Stimulated activated CD4-positive, alpha-beta T cell treated with anti-CD3 and anti-CD28 coated beads, Interleukin-1b, Interleukin-23, amount 100 ng/mL, for 48 hours (primary cell): ENCODE measurements at regions not wholly inside any gene's neighbourhood (a gene's known extent, or its start where the extent isn't known, plus 50 kb on each side); places are given as distances from the start of the nearest gene placed in this dataset.

Source experiments
- DNase-seq: peaks from one replicate; pipeline ENCODE4 v3.0.0-alpha.2; 2020

- no peak for DNase-seq
Measured at GRCh38 chr4:123288309-123289025, 108.1 kb upstream of the SPRY1 start.

DNA sequence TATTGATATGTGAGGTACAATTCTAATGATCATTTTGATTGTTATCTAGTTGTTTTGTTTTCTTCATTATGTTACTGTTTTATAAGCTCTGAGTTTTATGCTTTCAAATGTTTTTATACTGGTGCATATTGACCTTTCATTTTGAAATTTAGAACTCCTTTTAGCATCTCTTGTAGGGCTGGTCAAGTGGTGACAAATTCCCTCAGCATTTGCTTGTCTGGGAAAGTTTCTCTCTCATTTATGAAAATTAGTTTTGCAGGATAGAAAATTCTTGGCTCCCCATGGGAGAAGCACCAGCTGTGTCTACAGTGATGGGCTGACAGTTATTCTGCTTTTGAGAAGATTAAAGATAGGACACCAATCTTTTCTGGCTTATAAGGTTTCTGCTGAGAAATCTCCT is 105.3 kb upstream of the SPRY1 start:
- no peak for DNase-seq

- no peak for DNase-seq
Measured at GRCh38 chr4:123297836-123298235, 98.8 kb upstream of the SPRY1 start.

GRCh38 chr4:123298261-123298660 is 98.3 kb upstream of the SPRY1 start:
- DNase-seq, result no peak

DNA sequence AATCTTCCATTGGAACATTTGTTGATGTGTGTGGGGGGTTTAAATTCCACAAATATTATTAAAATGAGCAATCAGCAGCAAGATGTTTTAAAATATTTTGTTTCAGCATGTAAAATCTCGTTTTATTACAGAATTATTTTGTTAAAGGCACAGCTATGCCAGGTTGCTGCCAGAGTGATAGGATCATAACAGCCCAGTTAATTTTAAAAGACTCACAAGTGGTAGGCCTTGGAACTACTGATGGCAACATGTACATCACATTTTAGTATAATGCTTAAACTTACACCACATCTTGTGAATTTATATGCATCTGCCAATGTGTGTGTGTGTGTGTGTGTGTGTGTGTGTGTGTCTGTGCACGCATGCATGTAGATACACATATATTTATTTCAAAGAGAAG is 97.8 kb upstream of the SPRY1 start:
- no peak for DNase-seq

DNA sequence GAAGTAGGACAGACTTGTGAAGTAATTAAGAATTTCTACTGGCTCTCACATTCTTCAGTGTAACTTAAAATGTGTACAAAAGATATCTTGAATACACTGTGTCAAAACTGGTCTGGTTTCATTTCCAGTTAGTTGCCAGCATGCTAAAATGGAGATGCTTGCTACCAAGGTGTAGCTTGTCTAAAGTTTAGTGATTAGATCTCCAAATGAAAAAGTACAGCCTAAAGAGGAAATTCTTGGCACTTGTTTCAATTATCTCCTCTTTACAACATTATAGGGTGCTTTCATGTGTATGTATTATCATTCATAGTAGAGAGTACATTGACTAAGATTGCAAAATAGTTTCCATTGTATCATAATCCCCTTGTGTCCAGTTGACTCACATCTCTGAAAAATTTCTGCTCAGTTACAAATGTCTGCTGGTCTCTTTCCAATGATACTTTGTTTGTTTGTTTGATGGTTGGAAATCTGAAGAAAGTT is 97.3 kb upstream of the SPRY1 start:
- DNase-seq, result no peak

DNA sequence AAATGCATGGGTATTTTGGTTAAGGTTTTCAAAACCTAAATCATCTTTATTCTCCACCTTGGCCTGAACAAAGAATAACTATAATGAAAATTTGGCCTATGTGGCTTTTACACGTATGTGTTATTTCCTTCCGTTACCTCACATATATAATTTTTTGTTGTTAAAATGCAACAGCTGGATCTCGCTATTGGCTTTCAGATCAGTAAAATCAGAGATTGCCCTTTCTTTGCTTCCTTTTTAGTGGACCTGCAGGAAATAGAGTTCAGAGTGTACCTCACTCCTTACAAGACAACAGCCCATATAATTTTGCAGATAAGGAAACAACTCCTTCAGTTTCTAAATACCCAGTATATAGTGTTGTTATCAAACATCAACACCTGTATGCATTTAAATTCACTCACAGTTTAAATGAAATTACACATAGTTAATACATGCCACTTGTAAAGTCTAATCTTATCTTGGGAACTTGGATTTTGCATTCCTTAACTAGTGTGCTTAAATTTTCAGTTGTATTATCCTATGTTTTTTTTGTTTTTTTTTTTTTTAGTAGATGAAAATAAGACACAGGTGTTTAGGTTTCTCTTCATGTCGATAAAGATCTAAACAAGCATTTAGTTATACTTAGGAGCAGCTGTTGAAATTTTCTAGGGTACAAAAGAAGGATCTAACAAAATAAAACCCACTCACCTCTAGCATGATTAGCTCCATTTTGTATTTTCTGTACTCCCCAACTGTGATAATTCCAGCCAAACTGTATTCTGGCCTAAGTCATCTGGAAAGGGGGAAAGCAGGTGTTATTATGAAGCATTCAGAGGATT is 96.2 kb upstream of the SPRY1 start:
- DNase-seq, result no peak

- no peak for DNase-seq
Measured at GRCh38 chr4:123301923-123302322, 94.7 kb upstream of the SPRY1 start.

GRCh38 chr4:123304151-123304964 is 92.2 kb upstream of the SPRY1 start:
- no peak for DNase-seq

- DNase-seq, result no peak
Measured at GRCh38 chr4:123305736-123306135, 90.9 kb upstream of the SPRY1 start.

DNA sequence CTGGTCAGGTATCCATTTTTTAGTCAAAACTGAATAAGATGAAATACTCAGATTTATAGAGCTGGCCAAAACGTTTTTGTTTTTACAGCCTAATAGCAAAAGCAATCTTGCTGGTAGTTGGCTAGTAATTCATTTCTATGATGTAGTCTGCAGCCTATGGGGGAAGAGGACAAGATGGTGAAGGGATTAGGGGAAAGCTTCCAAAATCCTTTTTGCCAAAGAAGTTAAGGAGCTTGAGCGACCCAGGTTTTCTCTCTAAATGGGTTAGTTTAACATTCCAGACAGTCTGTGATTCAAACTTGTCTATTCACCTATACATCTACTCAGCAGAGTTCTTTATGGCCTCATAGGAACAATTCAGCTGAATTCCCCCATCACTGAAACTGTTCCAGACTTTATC is 89.8 kb upstream of the SPRY1 start:
- DNase-seq, result no peak

GRCh38 chr4:123308667-123309066 is 87.9 kb upstream of the SPRY1 start:
- no peak for DNase-seq

DNA sequence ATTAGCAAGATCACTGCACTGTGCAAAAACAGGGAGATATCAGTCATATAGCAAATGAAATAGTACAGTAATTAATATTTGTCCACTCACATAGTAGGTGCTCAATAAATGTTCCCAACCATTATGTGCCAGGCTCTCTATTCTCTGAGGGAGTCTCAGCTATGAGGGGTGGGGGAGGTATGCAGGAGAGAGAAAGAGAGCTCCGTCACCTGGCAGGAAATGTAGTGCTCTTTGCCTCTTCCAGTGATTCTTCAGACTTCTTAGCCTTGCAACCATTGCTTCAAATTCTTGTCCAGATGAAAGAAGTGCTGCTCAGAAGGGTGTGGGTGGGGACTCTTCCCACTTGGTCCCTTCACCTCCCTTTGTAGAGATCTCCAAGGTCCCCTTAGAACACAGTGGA is 84.5 kb upstream of the SPRY1 start:
- DNase-seq, result no peak

GRCh38 chr4:123312951-123313592 is 83.5 kb upstream of the SPRY1 start:
- no peak for DNase-seq

- no peak for DNase-seq
Measured at GRCh38 chr4:123315617-123316016, 81.0 kb upstream of the SPRY1 start.

DNA sequence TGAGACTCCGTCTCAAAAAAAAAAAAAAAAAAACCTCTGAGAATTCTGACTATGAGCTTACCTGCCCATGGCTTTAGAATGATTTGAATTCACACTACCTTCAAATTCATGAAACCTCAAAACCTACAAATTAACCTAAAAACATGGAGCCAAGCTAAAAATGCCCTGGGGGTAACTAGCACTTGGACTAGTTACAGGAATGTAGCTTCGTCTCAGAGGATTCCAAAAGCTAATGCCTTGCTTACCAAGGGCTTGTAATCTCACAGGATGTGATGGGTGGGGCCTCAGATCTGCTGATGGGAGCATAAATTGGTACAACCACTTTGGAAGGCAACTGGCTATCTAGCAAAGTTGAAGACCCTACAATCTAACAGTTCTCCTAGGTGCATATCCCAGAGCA is 79.4 kb upstream of the SPRY1 start:
- DNase-seq, result no peak

DNA sequence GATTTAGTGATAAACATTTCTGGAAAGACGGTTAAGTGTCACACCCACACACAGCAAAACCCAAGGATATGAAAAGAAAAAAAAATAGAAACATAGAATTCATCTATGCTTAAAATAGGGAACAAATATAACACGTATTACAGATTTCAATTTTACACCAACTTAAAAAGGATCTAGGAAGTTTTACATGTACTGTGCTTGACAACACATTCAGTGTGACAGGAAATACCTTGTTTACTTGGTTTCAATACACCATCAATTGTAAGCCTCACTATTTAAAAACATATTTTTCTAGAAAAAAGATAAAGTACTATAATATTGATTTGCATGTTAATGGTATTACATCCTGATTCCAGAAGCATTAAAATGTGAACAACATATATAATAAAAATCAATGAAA is 77.0 kb upstream of the SPRY1 start:
- no peak for DNase-seq

GRCh38 chr4:123323998-123324397 is 72.6 kb upstream of the SPRY1 start:
- no peak for DNase-seq

GRCh38 chr4:123325241-123325681 is 71.3 kb upstream of the SPRY1 start:
- DNase-seq, result no peak

- no peak for DNase-seq
Measured at GRCh38 chr4:123327346-123327745, 69.2 kb upstream of the SPRY1 start.

GRCh38 chr4:123327846-123328429 is 68.7 kb upstream of the SPRY1 start:
- DNase-seq, result no peak

- no peak for DNase-seq
Measured at GRCh38 chr4:123338715-123339114, 57.9 kb upstream of the SPRY1 start.
